Smooth muscle cell (in vitro differentiated cells): ENCODE measurements at regions not wholly inside any gene's neighbourhood (a gene's known extent, or its start where the extent isn't known, plus 50 kb on each side); places are given as distances from the start of the nearest gene placed in this dataset.

Source experiments
- DNase-seq: peaks from one replicate; lab custom pipeline; 2025; ENCODE audit not compliant: unreplicated experiment; lab: John Stamatoyannopoulos, UW
- H2AFZ ChIP-seq: fragments of 200-600 bp; sonication (generic); 2 replicates; pipeline ENCODE4 v1.6.0; 2016; ENCODE audit warnings: antibody characterized with exemption, low read depth, mild to moderate bottlenecking
- H3F3A ChIP-seq: fragments of 200-600 bp; sonication (generic); 2 replicates; pipeline ENCODE4 v1.6.0; 2017; ENCODE audit warnings: antibody characterized with exemption, low read depth
- H3K27ac ChIP-seq: fragments of 200-600 bp; sonication (generic); 2 replicates; pipeline ENCODE4 v1.5.1; 2016; ENCODE audit warnings: low read depth, mild to moderate bottlenecking
- H3K27me3 ChIP-seq: fragments of 200-600 bp; sonication (generic); 2 replicates; pipeline ENCODE4 v1.6.1; 2016; ENCODE audit warnings: low read depth, mild to moderate bottlenecking
- H3K36me3 ChIP-seq: fragments of 200-600 bp; sonication (generic); 2 replicates; pipeline ENCODE4 v1.5.1; 2016; ENCODE audit warnings: low read depth
- H3K4me1 ChIP-seq: fragments of 200-600 bp; sonication (generic); 2 replicates; pipeline ENCODE4 v1.5.1; 2016; ENCODE audit warnings: low read depth
- H3K4me2 ChIP-seq: fragments of 200-600 bp; sonication (generic); 2 replicates; pipeline ENCODE4 v1.6.0; 2016; ENCODE audit warnings: mild to moderate bottlenecking
- H3K4me3 ChIP-seq: fragments of 200-600 bp; sonication (generic); 2 replicates; pipeline ENCODE4 v1.5.1; 2016; ENCODE audit warnings: mild to moderate bottlenecking
- H3K79me2 ChIP-seq: fragments of 200-600 bp; sonication (generic); 2 replicates; pipeline ENCODE4 v1.6.0; 2016; ENCODE audit warnings: low read depth, mild to moderate bottlenecking
- H3K9ac ChIP-seq: fragments of 200-600 bp; sonication (generic); 2 replicates; pipeline ENCODE4 v1.6.0; 2016; ENCODE audit warnings: low read depth
- H3K9me3 ChIP-seq: fragments of 200-600 bp; sonication (generic); replicated peaks from 2 replicates; pipeline ENCODE4 v1.5.1; 2016; ENCODE audit warnings: low read depth
- H4K20me1 ChIP-seq: fragments of 200-600 bp; sonication (generic); 2 replicates; pipeline ENCODE4 v1.6.0; 2016; ENCODE audit warnings: low read depth
- WGBS: methylation state at CpG from one replicate; pipeline ENCODE4 v1.1.7; 2016; ENCODE audit warnings: low lambda C conversion rate; 5-methylcytosine and 5-hydroxymethylcytosine counted together
- TF ChIP-seq, protein P1 (sequence below): fragments of 200-600 bp; sonication (generic); IDR thresholded peaks from 2 replicates; pipeline ENCODE4 v1.5.1; 2017; ENCODE audit warnings: borderline replicate concordance, mild to moderate bottlenecking, antibody characterized with exemption; ENCODE audit not compliant: insufficient read depth, poor library complexity, severe bottlenecking

DNA sequence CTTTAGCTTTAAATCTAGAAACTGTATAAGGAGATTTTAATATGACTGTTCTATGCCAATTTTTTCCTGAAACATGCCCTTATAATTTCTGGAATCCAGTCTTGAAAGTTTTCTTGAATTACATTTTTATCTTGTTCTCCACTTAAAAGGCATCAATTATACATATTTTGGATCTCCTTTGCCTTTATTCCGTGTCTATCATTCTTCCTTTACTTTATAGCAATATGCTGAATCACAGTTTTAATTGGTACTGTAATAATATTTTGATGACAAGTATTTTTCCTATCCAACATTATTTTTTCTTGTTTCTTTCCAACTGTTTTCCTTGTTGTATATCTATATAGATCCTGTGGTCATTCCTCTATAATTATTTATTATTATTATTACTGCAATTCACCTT lies 361.2 kb downstream of the PIK3R1 start:
- DNase-seq = no peak
- H3K9ac ChIP-seq = no peak overlapping the region
- H3K27ac ChIP-seq = no peak overlapping the region
- H3K4me1 ChIP-seq = no peaks in the 10 kb centered on the region
- H3K4me3 ChIP-seq = no peak overlapping the region
- no peaks in the 10 kb centered on the region for H3F3A ChIP-seq
- H3K9me3 ChIP-seq = peaks cover 6% of the 10 kb centered on the region
- H3K4me2 ChIP-seq = no peak overlapping the region
- TF ChIP-seq, protein P1, sequence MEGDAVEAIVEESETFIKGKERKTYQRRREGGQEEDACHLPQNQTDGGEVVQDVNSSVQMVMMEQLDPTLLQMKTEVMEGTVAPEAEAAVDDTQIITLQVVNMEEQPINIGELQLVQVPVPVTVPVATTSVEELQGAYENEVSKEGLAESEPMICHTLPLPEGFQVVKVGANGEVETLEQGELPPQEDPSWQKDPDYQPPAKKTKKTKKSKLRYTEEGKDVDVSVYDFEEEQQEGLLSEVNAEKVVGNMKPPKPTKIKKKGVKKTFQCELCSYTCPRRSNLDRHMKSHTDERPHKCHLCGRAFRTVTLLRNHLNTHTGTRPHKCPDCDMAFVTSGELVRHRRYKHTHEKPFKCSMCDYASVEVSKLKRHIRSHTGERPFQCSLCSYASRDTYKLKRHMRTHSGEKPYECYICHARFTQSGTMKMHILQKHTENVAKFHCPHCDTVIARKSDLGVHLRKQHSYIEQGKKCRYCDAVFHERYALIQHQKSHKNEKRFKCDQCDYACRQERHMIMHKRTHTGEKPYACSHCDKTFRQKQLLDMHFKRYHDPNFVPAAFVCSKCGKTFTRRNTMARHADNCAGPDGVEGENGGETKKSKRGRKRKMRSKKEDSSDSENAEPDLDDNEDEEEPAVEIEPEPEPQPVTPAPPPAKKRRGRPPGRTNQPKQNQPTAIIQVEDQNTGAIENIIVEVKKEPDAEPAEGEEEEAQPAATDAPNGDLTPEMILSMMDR = no peak
- 78% methylated on average over 1 of the region's 1 CpG for WGBS
- H3K27me3 ChIP-seq = no peaks in the 10 kb centered on the region
- H3K36me3 ChIP-seq = no peaks in the 10 kb centered on the region
- H2AFZ ChIP-seq = no peak overlapping the region
- no peaks in the 10 kb centered on the region for H4K20me1 ChIP-seq
- H3K79me2 ChIP-seq = no peaks in the 10 kb centered on the region

DNA sequence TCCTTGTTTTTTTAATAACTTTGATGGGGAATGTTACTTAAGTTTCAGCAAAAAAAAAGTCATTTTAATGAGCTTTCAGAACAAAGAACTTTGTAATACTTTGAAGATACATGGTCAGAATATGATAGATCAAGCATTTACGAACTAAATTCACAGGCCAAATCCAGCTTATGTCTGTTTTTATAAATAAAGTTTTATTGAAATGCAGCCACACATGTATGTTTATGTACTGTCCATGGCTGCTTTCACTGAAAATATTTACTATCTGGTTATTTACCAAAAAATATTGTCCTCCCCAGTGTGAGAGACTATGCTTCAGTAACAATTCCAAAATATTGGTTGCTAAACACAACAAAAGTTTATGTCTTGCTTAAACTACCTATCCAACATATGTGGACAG lies 366.7 kb downstream of the PIK3R1 start:
- H3K9ac ChIP-seq = no peak overlapping the region
- no peaks in the 10 kb centered on the region for H3K9me3 ChIP-seq
- no peaks in the 10 kb centered on the region for H3F3A ChIP-seq
- 46% methylated on average over 1 of the region's 1 CpG for WGBS
- no peaks in the 10 kb centered on the region for H4K20me1 ChIP-seq
- H2AFZ ChIP-seq = no peak overlapping the region
- TF ChIP-seq, protein P1 = no peak
- no peak for DNase-seq
- no peaks in the 10 kb centered on the region for H3K4me1 ChIP-seq
- no peak overlapping the region for H3K27ac ChIP-seq
- H3K27me3 ChIP-seq = no peaks in the 10 kb centered on the region
- no peaks in the 10 kb centered on the region for H3K79me2 ChIP-seq
- no peak overlapping the region for H3K4me2 ChIP-seq
- H3K36me3 ChIP-seq = no peaks in the 10 kb centered on the region
- no peak overlapping the region for H3K4me3 ChIP-seq

DNA sequence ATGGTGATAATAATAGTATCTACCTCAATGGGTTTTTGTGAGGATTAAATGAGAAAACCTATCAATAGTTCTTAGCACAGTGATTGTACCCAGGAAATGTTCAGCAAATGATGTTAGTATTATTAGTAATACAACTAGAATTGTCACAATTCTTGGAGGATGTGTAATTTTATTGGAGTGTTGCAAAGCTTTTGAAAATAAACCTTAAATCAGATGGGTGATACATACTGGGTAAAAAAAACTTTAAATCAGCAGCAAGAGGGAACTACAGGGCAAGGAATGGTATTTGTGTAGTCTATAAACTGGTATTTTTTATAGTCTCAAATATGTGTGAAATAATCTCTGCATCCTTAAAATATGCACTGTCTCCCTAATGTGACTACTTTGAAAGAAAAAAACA lies 371.6 kb downstream of the PIK3R1 start:
- no peaks in the 10 kb centered on the region for H3K27me3 ChIP-seq
- TF ChIP-seq, protein P1 = no peak
- H3F3A ChIP-seq = no peaks in the 10 kb centered on the region
- H3K4me3 ChIP-seq = no peak overlapping the region
- H4K20me1 ChIP-seq = no peaks in the 10 kb centered on the region
- no peaks in the 10 kb centered on the region for H3K4me1 ChIP-seq
- no peak overlapping the region for H3K4me2 ChIP-seq
- no peaks in the 10 kb centered on the region for H3K36me3 ChIP-seq
- no peak overlapping the region for H2AFZ ChIP-seq
- no peak overlapping the region for H3K27ac ChIP-seq
- no peak for DNase-seq
- H3K9ac ChIP-seq = no peak overlapping the region
- H3K9me3 ChIP-seq = no peaks in the 10 kb centered on the region
- H3K79me2 ChIP-seq = no peaks in the 10 kb centered on the region

DNA sequence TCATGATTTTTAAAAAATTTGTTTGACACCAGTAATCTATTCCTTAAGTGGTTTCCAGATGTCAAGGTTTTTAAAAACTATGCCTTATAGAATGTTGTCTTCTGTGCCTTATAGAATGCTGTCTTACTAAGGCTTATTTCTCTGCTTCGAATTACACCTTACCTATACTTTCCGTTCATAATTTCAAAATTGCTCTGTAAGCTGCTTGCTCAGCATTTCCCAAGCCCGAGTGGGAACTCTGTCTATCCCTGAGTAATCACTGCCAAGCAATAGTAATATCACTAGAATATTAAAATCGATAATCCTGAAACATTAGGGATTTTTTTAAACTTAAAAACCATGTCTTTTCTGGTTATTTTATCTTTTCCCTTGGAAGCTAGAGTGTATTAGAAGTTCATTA lies 376.3 kb downstream of the PIK3R1 start:
- no peaks in the 10 kb centered on the region for H3F3A ChIP-seq
- WGBS = 83% methylated on average over 4 of the region's 4 CpGs
- H3K4me3 ChIP-seq = no peak overlapping the region
- TF ChIP-seq, protein P1 = no peak
- no peak for DNase-seq
- H3K4me2 ChIP-seq = no peak overlapping the region
- H3K36me3 ChIP-seq = no peaks in the 10 kb centered on the region
- H3K9me3 ChIP-seq = no peaks in the 10 kb centered on the region
- H3K4me1 ChIP-seq = no peaks in the 10 kb centered on the region
- no peaks in the 10 kb centered on the region for H3K27me3 ChIP-seq
- H4K20me1 ChIP-seq = no peaks in the 10 kb centered on the region
- H3K79me2 ChIP-seq = no peaks in the 10 kb centered on the region
- H3K9ac ChIP-seq = no peak overlapping the region
- H3K27ac ChIP-seq = no peak overlapping the region
- H2AFZ ChIP-seq = no peak overlapping the region
